ENCODE measurements at regions not wholly inside any gene's neighbourhood (a gene's known extent, or its start where the extent isn't known, plus 50 kb on each side); places are given as distances from the start of the nearest gene placed in this dataset.

DNA sequence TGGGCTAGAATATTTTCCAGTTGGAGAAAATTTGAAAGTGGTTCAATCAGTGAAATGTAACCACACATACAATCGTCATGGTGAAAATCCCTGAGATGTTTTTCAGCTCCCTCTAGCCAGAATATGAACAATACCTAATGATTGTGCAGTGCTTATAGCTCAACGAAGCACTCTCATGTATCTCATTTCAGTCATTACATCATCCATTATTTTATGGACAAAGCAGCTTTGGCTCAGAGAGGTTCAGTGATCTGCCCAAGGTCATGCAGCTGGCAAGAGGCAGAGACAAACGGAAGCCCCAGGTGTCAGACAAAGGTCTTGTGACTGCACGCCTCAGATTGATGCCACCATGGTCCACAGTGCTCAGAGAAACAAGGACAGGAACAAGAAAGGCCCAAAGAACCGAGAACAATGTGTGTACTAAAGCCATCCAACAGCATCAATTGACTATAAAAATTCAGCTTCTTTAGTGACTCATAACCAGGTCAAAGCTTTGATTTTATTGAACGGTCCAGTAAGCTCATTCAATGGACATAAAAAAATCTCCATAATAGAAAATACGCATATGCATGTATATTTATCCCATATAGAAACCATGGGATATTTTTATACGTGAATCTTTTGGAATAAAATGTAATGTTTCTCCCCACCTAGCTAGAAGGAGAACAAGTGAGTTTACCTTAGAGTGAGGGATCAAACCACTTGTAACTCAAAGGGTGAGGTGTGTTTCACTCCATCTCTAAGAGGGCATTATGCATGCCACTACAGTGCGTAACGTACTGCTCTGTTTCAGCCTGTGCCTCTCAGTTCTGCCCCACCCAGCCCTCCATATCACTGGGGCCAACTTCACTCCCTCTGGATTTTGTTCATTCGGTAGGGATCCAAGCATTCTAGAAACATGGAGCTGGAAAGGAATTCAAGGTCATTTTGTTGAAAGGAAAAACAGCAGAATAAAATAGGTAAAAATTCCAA lies 141.8 kb downstream of the GRIN2B start:
- no peak for TF ChIP-seq POLR2A (IDR thresholded peaks at IDR 0.05; ENCODE audit: insufficient read depth in 1 of 2, low read depth in 2 of 2, low read length in 2 of 2)
- no peak for TF ChIP-seq CEBPB (IDR thresholded peaks at IDR 0.05; ENCODE audit: borderline replicate concordance, low read depth, low read length)
- TF ChIP-seq FOXJ3 (CRISPR knock-in tag; IDR thresholded peaks at IDR 0.05; ENCODE audit: borderline replicate concordance) = no peak
- TF ChIP-seq SOX6 (IDR thresholded peaks at IDR 0.05) = no peak
- no peak for TF ChIP-seq SOX6 (CRISPR knock-in tag; IDR thresholded peaks at IDR 0.05)
- no peak for TF ChIP-seq CBX1 (IDR thresholded peaks at IDR 0.05; ENCODE audit: low read depth)
- TF ChIP-seq CBFB (CRISPR knock-in tag; IDR thresholded peaks at IDR 0.05) = no peak
- no peak for TF ChIP-seq RAD21 (CRISPR knock-in tag; IDR thresholded peaks at IDR 0.05)
- no peak for TF ChIP-seq FOSL2 (CRISPR knock-in tag; IDR thresholded peaks at IDR 0.05)
- no peak for TF ChIP-seq ZNF331 (CRISPR knock-in tag; IDR thresholded peaks at IDR 0.05)
- no peak for TF ChIP-seq ZBTB49 (CRISPR knock-in tag; IDR thresholded peaks at IDR 0.05; ENCODE audit: borderline replicate concordance)

All from HepG2 (cell line).